ENCODE measurements at regions not wholly inside any gene's neighbourhood (a gene's known extent, or its start where the extent isn't known, plus 50 kb on each side); places are given as distances from the start of the nearest gene placed in this dataset.

DNA sequence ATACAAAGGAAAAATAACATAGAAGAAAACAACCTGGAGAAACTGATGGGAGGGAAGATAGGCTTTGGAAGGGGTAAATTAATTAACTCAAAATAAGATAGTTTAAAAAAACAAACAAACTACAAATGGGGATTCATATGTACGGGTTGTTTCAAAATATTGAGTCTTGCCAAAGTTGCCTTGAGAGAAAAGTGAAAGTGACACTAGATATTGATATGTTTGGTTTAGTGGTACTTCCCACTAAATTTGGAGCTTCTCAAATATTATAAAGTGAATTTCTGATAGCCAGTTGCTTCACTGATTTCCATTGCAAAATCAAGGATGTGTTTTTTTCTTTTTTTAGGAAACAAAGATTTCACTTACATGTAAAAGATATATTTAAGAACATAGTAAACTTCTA is 149.5 kb upstream of the RUNX1 start:
- TF ChIP-seq EZH2phosphoT487 (IDR thresholded peaks at IDR 0.05; ENCODE audit: insufficient read depth, low read depth) (no peak), EZH2 (IDR thresholded peaks at IDR 0.05; ENCODE audit: insufficient read depth, poor library complexity, severe bottlenecking) (no peak)
